Stomach (tissue), 8 donors: ENCODE measurements at regions not wholly inside any gene's neighbourhood (a gene's known extent, or its start where the extent isn't known, plus 50 kb on each side); places are given as distances from the start of the nearest gene placed in this dataset.

ENCODE experiments used
- DNase-seq, 2 donors: peaks; one replicate each; pipeline versions ENCODE4 v3.0.0 to v3.0.0-alpha.2; 2013 to 2019
- H3K27ac ChIP-seq, 5 donors: fragments of 200-600 bp in 4 of 5; sonication (generic) in 4 of 5; one replicate each; pipeline ENCODE4 v1.5.1; 2013 to 2019; ENCODE audit warnings: mild to moderate bottlenecking in 1 of 5, moderate library complexity in 1 of 5
- H3K27me3 ChIP-seq, 3 donors: fragments of 200-600 bp; sonication (generic); one replicate each; pipeline ENCODE4 v1.5.1; 2017 to 2019; ENCODE audit warnings: mixed run types in 1 of 3
- H3K36me3 ChIP-seq, 4 donors: fragments of 200-600 bp; sonication (generic); 1 replicate in 3 of 4; 2 replicates in 1 of 4; pipeline ENCODE4 v1.5.1; 2016 to 2019
- H3K4me1 ChIP-seq, 4 donors: fragments of 200-600 bp; sonication (generic); one replicate each; pipeline ENCODE4 v1.5.1; 2016 to 2019
- H3K4me3 ChIP-seq, 4 donors: fragments of 200-600 bp; sonication (generic) in 3 of 4; one replicate each; pipeline ENCODE4 v1.5.1; 2016 to 2019; ENCODE audit warnings: mild to moderate bottlenecking in 1 of 4
- H3K9me3 ChIP-seq, 4 donors: fragments of 200-600 bp; sonication (generic); one replicate each; pipeline ENCODE4 v1.5.1; 2016 to 2019
- CTCF ChIP-seq, 7 experiments: fragments of 450-650 bp in 4 of 7; fragments of 200-600 bp in 3 of 7; sonication (generic) in 3 of 7; IDR thresholded peaks; one replicate each; pipeline ENCODE4 v1.5.1; 2016 to 2019; ENCODE audit warnings: antibody characterized with exemption in 7 of 7, control low read depth in 2 of 7, mild to moderate bottlenecking in 1 of 7
- EP300 ChIP-seq: sonication (generic); formaldehyde crosslinking; IDR thresholded peaks from one replicate; pipeline ENCODE4 v1.6.1; 2017; ENCODE audit warnings: antibody characterized with exemption
- POLR2A ChIP-seq, 4 donors: fragments of 450-650 bp; IDR thresholded peaks; one replicate each; pipeline ENCODE4 v1.6.1; 2016; ENCODE audit warnings: antibody characterized with exemption in 4 of 4, control low read depth in 2 of 4, mild to moderate bottlenecking in 1 of 4, moderate library complexity in 1 of 4
- POLR2AphosphoS5 ChIP-seq, 3 donors: sonication (generic); formaldehyde crosslinking; IDR thresholded peaks; one replicate each; pipeline ENCODE4 v1.6.1; 2016; ENCODE audit warnings: antibody characterized with exemption in 3 of 3
- WGBS, 5 donors: extraction: QIAGEN DNeasy Blood & Tissue Kit in 3 of 5; methylation state at CpG; one replicate each; pipeline versions ENCODE4 v1.1.5 to v1.1.7; 2013 to 2018; 5-methylcytosine and 5-hydroxymethylcytosine counted together
- intact Hi-C: fragments of 100-400 bp; cut with DNase I; formaldehyde crosslinking; loops from one replicate; pipeline ENCODE4 v1.15.1; 2023; ENCODE audit warnings: low total_unique reads
- small RNA-seq, 4 donors: library from RNA; depleted of rRNA; stranded (forward); fragments of <200 nt; gene quantifications; one replicate each; pipeline ENCODE3, GENCODE V24; 2016
- donor health status: healthy with polysubstance abuse.
- donor health status: Bipolar disorder and iron deficiency.
- donor health status: healthy.

- no peaks in the 10 kb centered on the region for H3K9me3 ChIP-seq
- 66 to 79% (median 70%) methylated on average over 2 of the region's 2 CpGs for WGBS, 5 donors
These were observed 51.8 kb upstream of the PPP1R9A start for GRCh38 chr7:94855589-94855988.

GRCh38 chr7:94856643-94857042 is 50.8 kb upstream of the PPP1R9A start:
- no peaks in the 10 kb centered on the region for H3K9me3 ChIP-seq
- no peak for DNase-seq
- no peak for TF ChIP-seq EP300
- TF ChIP-seq POLR2A (IDR thresholded peaks at IDR 0.05): no peak
- TF ChIP-seq CTCF (IDR thresholded peaks at IDR 0.05): no peak
- no peak for TF ChIP-seq POLR2AphosphoS5 (IDR thresholded peaks at IDR 0.05)
- 26 to 88% (median 38%) methylated on average over 1 of the region's 1 CpG for WGBS, 5 donors
- H3K27me3 ChIP-seq: no peaks in the 10 kb centered on the region
- no peaks in the 10 kb centered on the region for H3K36me3 ChIP-seq
- no peaks in the 10 kb centered on the region for H3K4me1 ChIP-seq
- intact Hi-C loops: no loop called here
- no peak overlapping the region for H3K27ac ChIP-seq
- no peak overlapping the region for H3K4me3 ChIP-seq

More at GRCh38 chr7:94855589-94855988, 51.8 kb upstream of the PPP1R9A start:
- H3K27ac ChIP-seq: no peak overlapping the region
- no peak for DNase-seq
- no peaks in the 10 kb centered on the region for H3K4me1 ChIP-seq
- H3K36me3 ChIP-seq: no peaks in the 10 kb centered on the region
- no peak overlapping the region for H3K4me3 ChIP-seq
- TF ChIP-seq CTCF (IDR thresholded peaks at IDR 0.05) (no peak), POLR2A (IDR thresholded peaks at IDR 0.05) (no peak), POLR2AphosphoS5 (IDR thresholded peaks at IDR 0.05) (no peak)
- no peaks in the 10 kb centered on the region for H3K27me3 ChIP-seq
- intact Hi-C loops: no loop called here

Small RNA genes in the stretch of these regions (small RNA-seq; reads per million reads assigned to genes)
- gene RN7SKP129: 0 reads per million in 4 donors
- gene RNU6-956P: 0 reads per million in 4 donors
